ENCODE measurements at regions not wholly inside any gene's neighbourhood (a gene's known extent, or its start where the extent isn't known, plus 50 kb on each side); places are given as distances from the start of the nearest gene placed in this dataset.

DNA sequence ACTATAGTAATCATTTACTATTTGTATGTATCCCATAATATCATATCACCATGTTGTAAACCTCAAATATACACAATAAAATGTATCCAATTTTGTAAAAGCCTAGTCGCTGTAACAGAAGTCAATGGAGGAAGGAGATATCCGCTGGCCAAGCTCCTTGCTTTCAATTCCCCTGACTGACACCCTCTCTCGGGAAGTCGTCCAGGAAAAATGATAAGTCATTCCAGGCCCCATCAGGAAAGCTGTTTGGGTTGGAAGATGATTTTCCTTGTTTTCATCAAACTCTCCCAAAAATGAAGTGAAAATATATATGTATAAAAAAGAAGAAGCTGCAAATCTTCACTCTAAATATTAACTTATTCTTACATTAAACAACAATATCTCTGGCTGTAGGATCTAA is 52.2 kb upstream of the GABRB2 start:
- no peak overlapping the region for H3K4me3 Mint-ChIP-seq
- Histone ChIP-seq H3K4ac (ENCODE audit: low read depth, low read length) (no peak overlapping the region), H2BK15ac (ENCODE audit: low read depth, low read length) (no peak overlapping the region), H3T11ph (ENCODE audit: low read length) (no peak overlapping the region), H3K4me1 (ENCODE audit: insufficient read depth, low read length) (no peaks in the 10 kb centered on the region), H2BK12ac (ENCODE audit: insufficient read length, low read depth, low read length) (no peak overlapping the region), H2BK120ac (ENCODE audit: low read depth, low read length, poor library complexity, severe bottlenecking) (no peak overlapping the region), H3K27ac (ENCODE audit: insufficient read length, low read depth, low read length) (no peak overlapping the region), H3K79me1 (ENCODE audit: insufficient read depth, low read depth, low read length, poor library complexity, severe bottlenecking) (no peaks in the 10 kb centered on the region), H4K91ac (ENCODE audit: insufficient read length, low read depth, low read length) (no peak overlapping the region), H3K9me3 (ENCODE audit: control insufficient read depth, low read depth, low read length) (no peaks in the 10 kb centered on the region), H3K56ac (ENCODE audit: insufficient read length, low read depth, low read length) (no peak overlapping the region), H2AK5ac (ENCODE audit: insufficient read length, low read length) (no peak overlapping the region), H3K27me3 (ENCODE audit: insufficient read depth, low read length) (no peaks in the 10 kb centered on the region), H3K79me2 (ENCODE audit: insufficient read depth, low read length) (no peaks in the 10 kb centered on the region), H3K18ac (ENCODE audit: insufficient read length, low read depth, low read length) (no peak overlapping the region), H3K23me2 (ENCODE audit: insufficient read length, low read depth, low read length, poor library complexity, severe bottlenecking) (no peaks in the 10 kb centered on the region), H3K4me2 (ENCODE audit: insufficient read depth, insufficient read length, low read length) (no peak overlapping the region), H4K5ac (ENCODE audit: insufficient read length, low read depth, low read length) (no peak overlapping the region), H3K9ac (ENCODE audit: extremely low read depth, insufficient read length, low read length) (no peak overlapping the region), H3K23ac (ENCODE audit: insufficient read length, low read depth, low read length) (no peak overlapping the region), H2AFZ (ENCODE audit: low read length) (no peak overlapping the region), H3K14ac (ENCODE audit: insufficient read depth, low read length) (no peak overlapping the region), H2BK20ac (ENCODE audit: low read depth, low read length, poor library complexity, severe bottlenecking) (no peak overlapping the region), H4K8ac (replicated peaks; ENCODE audit: insufficient read length, low read depth, low read length) (no peak overlapping the region), H2BK5ac (ENCODE audit: insufficient read length, low read length) (no peak overlapping the region), H4K20me1 (ENCODE audit: control insufficient read depth, insufficient read depth, insufficient read length) (no peaks in the 10 kb centered on the region)
- peaks cover 7% of the 10 kb centered on the region for H3K27me3 Mint-ChIP-seq (ENCODE audit: low read depth)
- TF ChIP-seq, protein P1, sequence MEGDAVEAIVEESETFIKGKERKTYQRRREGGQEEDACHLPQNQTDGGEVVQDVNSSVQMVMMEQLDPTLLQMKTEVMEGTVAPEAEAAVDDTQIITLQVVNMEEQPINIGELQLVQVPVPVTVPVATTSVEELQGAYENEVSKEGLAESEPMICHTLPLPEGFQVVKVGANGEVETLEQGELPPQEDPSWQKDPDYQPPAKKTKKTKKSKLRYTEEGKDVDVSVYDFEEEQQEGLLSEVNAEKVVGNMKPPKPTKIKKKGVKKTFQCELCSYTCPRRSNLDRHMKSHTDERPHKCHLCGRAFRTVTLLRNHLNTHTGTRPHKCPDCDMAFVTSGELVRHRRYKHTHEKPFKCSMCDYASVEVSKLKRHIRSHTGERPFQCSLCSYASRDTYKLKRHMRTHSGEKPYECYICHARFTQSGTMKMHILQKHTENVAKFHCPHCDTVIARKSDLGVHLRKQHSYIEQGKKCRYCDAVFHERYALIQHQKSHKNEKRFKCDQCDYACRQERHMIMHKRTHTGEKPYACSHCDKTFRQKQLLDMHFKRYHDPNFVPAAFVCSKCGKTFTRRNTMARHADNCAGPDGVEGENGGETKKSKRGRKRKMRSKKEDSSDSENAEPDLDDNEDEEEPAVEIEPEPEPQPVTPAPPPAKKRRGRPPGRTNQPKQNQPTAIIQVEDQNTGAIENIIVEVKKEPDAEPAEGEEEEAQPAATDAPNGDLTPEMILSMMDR (conservative IDR thresholded peaks at IDR 0.05) = no peak
- DNase-seq = no peak
- WGBS (ENCODE audit: extremely low coverage, insufficient read length, low lambda C conversion rate) = no CpG with 5 or more reads among the region's 4 CpGs
- H3K36me3 Mint-ChIP-seq (ENCODE audit: insufficient read depth in 1 of 3, low read depth in 3 of 3) = peaks cover 0 to 2% (median 0%) of the 10 kb centered on the region in 3 experiments; a peak in 3 of 7 replicates
- no peak overlapping the region for H3K27ac Mint-ChIP-seq
- H3K9me3 Mint-ChIP-seq = peaks cover 4% of the 10 kb centered on the region in 2 experiments; a peak in 2 of 5 replicates
- peaks cover 0 to 2% of the 10 kb centered on the region in 2 experiments; a peak in 1 of 4 replicates for H3K4me1 Mint-ChIP-seq
